Activated CD4-positive, alpha-beta T cell treated with anti-CD3 and anti-CD28 coated beads for 1 hour (primary cell): ENCODE measurements at regions not wholly inside any gene's neighbourhood (a gene's known extent, or its start where the extent isn't known, plus 50 kb on each side); places are given as distances from the start of the nearest gene placed in this dataset.

Experiments used
- DNase-seq: peaks from one replicate; pipeline ENCODE4 v3.0.0-alpha.2; 2020

DNA sequence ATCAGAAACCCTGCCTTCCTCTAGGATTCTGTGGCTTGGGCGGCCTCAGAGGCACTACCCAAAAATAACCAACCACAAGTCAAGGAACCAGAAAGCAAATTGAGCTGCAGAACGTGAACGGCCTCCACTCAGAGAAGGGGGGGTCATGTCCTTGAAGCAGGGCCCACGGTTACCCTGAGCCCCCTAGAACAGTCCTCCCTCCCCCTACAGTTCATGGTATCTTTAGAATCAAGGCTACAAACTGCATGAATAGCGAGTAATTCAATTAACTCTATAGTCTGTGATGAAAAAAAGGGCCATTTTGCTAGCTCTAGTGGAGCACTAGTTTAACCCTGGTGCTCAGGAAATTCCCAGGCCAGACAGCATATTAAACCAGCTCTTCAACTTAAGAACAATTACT is 79.0 kb upstream of the ZNF507 start:
- DNase-seq, result no peak

DNA sequence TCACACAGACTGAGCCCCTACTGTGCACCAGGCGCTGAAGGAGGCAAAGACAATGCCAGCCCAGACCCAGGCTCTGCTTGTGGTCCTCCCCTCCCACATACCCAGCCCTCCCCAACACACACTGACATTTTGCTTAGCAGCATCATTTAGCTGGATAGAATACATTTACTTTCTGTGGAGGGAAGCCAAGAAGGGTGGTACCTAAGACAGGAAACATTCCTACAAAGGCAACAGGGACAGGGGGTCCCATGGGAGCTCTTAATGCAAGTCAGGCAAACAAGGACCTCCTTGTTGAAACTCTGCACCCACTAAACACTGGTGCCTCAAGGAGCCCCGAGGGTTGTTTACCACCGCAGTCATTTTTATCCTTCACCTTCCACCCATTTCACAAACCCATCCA is 77.0 kb upstream of the ZNF507 start:
- DNase-seq, result no peak

DNA sequence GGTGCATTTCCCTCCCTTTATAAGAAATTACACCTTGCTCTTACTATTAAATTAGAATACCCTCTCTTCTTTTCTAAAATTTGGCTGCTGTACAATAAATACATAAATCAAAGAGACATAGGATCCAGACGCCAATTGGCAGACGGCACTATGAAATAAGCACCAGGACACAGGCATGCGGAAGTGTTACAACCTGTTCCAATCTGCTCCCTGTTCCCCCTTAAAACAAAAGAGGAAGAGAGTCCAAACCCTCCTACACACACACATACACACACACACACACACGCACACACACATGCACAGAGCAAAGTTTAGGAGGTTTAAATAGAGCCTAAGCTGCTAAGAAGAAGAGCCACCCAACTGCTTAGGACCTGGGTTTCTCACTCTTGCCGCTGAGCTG is 75.6 kb upstream of the ZNF507 start:
- no peak for DNase-seq

DNA sequence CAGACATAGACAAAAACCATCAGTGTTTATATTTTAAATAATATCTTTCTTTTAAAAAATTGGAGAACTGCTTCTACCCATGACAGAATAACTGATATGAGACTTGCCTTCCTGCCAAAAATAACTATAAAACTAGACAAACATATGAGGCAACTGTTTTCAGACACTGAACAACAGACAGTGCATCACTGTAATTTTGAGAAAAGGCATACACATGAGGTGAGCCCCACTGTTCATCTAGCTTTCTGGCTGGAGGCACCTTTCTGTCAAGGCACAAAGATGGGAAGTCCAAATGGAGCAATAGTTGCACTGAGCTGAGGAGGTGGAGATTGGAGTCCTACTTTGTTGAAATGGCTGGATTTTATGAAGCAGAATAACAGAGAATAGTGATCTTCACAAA is 71.9 kb upstream of the ZNF507 start:
- DNase-seq, result no peak

DNA sequence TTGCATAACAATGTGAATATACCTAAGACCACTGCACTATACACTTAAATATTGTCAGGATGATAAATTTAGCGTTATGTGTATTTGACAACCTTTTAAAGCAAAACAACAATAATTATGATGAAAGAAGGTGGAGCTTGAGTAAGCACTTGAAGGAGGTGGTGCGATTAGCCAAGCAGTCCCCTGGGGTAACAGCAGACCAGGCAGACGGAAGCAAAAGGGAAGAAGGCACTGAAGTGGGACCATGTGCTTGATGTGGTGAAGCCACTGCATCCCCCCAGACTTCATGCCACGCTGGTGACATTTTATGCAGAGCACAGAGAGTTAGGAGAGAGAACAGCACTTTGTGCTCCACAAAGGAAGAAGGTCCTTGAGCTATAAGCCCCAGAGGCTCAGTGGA is 58.3 kb upstream of the ZNF507 start:
- DNase-seq, result no peak

DNA sequence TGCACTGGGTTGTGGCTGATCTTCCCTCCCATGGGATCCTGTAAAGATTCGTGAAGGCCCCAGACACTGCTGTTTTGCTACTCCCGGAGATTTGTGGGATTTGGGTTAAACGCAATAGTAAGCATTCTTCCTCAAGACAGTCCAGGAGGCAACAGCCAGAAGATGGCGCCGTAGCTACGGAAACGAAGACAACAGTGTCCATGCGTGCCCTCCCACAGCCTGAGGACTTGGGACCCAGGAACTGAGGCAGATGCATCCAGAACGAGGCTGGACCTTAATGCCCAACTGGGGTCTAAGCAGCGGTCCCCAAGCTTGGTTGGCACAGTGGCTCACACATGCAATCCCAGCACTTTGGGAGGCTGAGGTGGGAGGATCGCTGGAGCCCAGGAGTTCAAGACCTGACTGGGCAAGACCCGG is 57.6 kb upstream of the ZNF507 start:
- no peak for DNase-seq

DNA sequence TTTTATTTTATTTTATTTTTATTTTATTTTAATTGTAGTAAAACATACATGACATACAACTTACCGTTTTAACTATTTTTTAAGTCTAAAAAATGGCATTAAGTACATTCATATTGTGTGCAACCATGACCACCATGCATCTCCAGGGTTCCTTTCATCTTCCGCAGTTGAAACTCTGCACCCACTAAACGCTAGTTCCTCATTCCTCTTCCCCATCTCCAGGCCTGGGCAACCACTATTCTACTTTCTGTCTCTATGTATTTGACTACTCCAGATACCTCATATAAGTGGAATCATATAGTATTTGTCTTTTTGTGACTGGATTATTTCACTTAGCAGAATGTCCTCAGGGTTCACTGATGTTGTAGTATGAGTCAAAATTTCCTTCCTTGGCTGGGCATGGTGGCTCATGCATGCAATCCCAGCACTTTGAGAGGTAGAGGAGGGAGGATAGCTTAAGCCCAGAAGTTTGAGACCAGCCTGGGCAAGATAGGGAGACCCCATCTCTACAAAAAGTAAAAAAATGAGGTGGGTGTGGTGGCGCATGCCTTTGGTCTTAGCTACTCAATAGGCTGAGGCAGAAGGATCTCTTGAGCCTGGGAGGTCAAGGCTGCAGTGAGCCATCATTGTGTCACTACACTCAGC is 55.7 kb upstream of the ZNF507 start:
- no peak for DNase-seq

DNA sequence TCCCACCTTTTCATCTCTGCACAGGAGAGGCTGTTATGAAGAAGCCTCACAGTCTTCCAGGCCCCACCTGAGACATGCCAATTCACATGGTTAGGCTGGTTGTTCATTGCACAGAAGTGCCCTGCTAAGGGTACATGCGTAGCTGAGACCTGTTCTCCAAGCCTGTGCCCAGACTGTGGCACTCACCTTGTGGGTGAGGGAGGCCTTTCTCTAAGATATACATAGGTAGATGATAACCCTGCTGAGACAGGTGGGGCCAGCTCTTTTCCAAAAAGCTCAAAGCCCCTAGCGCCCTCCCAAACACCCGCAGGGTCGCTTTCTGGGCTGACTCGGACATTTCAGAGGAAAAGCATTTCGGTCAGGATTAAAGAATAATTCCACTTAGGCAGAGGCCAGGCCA is 53.5 kb upstream of the ZNF507 start:
- no peak for DNase-seq

DNA sequence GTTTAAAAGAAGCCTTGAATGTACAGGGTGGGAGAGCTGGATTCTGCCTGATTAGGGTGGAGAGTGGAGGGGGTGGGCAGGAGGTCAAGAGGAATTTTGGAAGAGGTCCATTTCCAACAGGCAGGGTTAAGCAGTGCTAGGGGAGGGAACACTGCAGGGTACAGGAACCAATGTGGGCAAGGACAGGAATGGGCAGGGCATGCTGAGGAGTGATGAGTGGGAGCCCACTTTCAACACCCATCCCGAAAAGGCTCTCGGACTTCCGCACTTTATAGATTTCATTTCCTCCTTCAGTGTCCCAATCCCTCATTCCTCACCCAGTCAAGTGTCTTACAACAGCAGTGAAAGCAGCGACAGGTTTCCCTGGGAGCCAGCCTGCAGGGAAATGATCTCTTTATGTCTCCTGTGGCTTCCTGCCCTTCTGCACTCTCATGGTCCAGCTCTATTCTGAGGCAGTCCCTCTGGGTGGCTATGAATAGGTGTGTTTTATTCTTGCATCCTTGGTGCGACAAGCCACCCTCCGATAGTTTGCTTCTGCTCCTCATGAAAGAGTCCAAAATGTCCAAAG is 50.5 kb upstream of the ZNF507 start:
- DNase-seq, result no peak
